ENCODE measurements at regions not wholly inside any gene's neighbourhood (a gene's known extent, or its start where the extent isn't known, plus 50 kb on each side); places are given as distances from the start of the nearest gene placed in this dataset.
"Not testable (repeated sequence)": the region's sequence is repeated elsewhere in the genome, so short reads cannot be mapped to it uniquely, and the experiment has no call there.

DNA sequence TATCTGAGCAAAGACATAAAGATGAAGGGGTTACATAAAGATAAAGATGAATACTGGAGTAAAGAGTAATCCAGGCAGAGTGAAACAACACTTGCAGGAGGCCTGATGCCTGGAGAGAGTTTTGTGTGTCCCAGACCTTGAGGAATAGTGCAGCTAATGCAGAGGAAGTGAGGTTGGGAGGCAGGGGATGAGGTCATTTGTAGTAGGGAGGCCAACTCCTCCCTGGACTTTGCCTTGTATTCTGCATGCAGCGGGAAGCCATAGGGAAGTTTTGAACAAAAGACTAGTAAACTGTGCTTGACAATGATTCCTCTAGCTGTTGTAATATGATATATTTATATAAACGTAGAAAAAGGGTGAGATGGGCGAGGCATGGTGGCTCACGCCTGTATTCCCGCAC, 356.6 kb downstream of the KCNJ2 start:
- DNase-seq, result no peak

- DNase-seq, result no peak
Observed at GRCh38 chr17:70527364-70527888, 358.1 kb downstream of the KCNJ2 start.

- no peak for DNase-seq
Observed at GRCh38 chr17:70533427-70533826, 364.1 kb downstream of the KCNJ2 start.

GRCh38 chr17:70535986-70536385, 366.7 kb downstream of the KCNJ2 start:
- DNase-seq, result no peak

GRCh38 chr17:70539132-70539924, 370.0 kb downstream of the KCNJ2 start:
- no peak for DNase-seq

DNA sequence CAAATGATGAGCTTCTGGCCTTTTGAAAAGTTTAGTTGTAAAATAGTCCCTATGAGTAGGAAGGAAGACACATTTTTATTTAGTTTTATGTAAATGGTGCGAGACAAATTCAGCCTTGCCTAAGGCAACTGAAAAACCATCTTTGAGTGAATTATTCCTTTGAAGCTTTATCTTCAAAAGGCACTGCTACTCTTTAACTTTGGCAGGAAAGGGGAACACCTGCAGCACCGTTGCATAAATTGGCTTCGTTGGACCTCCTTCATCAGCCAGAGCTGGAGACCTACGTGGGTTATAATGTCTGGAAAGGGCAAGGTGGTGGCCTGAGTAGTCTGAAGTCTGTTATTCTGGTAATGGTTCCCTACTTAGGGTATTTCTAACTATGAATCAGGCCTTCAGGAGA, 373.5 kb downstream of the KCNJ2 start:
- DNase-seq, result no peak

DNA sequence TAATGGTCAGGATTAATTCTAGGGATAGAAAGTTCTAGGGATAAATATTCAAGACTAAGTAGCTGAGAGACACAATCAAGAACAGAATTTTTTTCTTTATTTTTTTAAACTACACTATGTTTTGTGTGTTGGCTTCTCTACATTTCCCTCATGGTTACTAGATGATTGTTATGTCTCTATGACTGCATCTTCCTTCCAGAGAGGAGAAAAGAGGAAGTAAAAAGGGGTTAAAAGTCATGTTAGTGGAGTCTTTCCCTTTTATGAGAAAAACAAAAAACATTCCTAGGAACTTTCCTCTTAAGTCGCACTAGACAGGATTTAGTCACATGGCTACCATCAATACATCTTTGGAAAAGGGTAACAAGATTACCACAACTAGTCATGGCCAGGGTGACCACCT, 375.0 kb downstream of the KCNJ2 start:
- DNase-seq, result no peak

DNA sequence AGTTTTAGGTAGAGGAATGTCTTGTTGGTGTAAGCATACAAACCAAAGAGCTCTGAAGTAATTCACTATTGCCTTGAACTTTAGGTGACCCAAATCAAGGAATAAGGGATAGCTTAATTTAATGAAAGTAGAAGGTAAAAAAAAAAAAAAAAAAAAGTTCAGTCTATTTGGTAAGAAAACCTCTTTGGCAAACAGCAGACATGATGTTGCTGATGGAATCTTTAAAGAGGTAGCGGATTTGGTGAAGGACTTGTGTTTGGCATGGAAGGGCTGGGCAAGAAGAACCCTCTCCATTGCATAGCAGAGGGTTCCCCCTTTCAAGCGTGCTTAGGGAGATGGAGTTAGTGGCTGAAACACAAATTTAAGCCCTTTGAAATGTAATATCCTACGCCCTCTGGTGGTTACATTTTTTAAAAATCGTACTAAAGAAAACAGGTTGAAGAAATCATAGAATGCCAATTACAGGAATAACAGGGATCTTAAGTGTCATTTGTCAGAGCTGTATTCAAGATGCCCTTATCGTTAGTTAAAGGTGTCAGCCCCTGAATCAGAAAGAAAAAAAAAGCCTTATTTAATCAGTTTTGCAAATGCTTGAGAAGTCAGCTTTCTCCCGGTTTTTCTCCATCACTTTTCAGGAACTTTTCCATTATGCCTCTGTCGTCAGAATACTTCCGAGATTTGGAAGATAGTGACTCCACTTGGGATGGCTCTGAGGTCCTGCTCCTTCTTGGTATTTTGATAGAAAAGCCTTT, 383.1 kb downstream of the KCNJ2 start:
- peak; percentile 40 for DNase-seq

- DNase-seq, result no peak
Observed at GRCh38 chr17:70552982-70553334, 383.6 kb downstream of the KCNJ2 start.

- no peak for DNase-seq
Observed at GRCh38 chr17:70555723-70556122, 386.4 kb downstream of the KCNJ2 start.

GRCh38 chr17:70558821-70559220, 389.5 kb downstream of the KCNJ2 start:
- no peak for DNase-seq

GRCh38 chr17:70560471-70560870, 391.1 kb downstream of the KCNJ2 start:
- no peak for DNase-seq

DNA sequence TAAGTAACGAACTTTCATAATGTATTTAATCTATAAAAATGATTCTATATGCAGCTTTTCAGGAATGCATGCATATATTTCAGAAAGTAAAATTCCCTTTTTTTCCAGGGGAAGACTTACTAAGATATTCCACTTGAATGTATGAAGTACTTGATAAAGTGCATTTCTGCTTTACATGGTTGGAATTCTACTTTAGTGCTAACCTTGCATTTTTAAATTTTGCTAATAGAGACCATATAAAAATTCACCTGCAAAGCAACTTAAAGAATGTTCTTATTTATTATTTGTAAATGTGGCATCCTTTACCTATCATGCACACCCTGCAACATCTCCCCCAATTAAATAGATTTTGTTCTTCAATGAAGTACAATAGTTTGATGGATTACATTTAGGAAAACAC, 392.8 kb downstream of the KCNJ2 start:
- no peak for DNase-seq

DNA sequence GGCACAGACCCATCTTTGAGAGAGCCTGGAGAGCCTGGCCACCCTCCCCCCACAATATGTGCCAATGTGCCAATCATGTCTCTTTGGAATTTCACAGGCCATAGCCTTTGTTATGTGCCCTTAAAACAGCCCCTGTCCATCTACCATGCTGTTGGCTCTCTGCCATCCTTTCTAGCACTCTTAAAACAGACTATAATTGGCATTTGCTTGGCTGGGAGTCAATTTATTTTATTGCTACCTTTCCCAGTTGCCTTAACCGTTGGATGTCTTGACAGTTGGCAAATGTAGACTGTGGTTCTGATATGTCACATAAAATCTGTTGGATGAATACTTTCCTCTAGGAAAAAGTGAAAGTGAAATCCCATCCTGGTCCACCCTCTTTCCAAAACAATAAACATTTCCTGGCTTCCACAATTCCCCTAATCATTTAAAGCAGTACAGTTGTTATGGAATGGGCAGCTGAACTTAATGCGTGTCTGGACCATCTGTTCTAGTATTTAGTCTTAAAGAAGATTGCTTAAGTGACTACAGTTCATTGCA, 394.0 kb downstream of the KCNJ2 start:
- DNase-seq, result no peak

DNA sequence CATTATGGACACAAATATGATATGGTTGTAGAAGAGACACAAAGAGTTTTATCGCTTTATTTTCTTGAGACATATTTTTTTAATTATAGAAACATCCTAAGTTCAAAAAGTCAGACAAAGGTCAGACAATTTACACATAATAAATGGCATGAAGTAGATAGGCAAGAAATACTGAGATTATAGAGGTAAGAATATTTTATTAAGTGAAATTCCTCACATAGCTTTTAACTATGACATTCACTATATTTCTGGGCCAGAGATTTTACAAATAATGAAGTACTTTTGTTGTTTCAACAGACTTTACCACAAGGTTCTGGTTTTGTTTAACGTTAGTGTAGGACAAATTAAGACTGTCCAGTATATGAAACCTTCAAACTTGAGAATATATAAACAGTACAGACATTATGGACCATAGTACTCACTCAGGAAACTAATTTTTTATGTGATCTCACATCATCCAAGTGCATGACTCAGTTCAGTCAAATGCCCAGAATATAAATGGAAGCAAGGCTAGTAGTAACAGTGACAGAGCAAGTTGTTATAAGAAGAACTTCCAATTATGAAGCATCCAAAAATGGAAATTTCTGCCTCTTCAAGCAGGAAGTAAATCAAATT, 394.8 kb downstream of the KCNJ2 start:
- DNase-seq, result no peak

GRCh38 chr17:70569128-70569527, 399.8 kb downstream of the KCNJ2 start:
- no peak for DNase-seq

GRCh38 chr17:70577456-70577855, 408.1 kb downstream of the KCNJ2 start:
- DNase-seq, result no peak

- DNase-seq, result no peak
Observed at GRCh38 chr17:70581459-70581858, 412.1 kb downstream of the KCNJ2 start.

DNA sequence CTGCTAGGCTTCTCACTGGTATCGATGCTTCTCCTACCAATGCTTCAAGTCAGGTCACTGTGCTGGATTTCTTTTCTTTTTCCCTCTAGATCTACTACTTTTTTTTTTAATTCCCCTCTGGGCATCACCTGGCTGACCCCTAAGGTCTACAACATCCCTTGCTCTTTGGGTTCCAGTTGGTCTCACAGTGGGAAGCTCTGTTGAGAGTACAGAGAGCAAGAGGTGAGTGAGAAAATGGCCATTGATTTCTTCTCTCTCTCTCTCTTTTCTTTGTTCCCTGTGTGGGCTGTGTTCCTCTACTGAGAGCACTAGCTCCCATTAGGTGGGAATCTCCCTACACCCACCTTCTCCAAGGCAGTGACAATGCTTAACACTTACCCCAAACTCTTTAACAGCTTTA, 413.4 kb downstream of the KCNJ2 start:
- DNase-seq, result no peak

GRCh38 chr17:70584255-70584654, 414.9 kb downstream of the KCNJ2 start:
- no peak for DNase-seq

DNA sequence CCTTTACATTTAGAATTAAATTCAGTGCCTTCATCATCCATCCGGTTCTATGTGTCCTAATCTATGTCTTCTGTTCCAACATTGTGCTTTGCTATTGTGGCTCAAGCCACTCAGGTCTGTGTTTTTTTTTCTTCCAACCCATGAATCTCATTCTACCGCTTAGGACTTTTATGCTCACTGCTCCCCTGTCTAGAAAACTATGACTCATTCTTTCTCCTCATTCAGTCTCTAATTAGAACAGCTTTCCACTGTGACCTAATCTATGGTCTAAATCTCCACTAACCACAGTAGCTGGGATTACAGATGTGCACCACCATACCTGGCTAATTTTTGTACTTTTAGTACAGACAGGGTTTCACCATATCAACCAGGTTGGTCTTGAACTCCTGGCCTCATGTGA, 418.7 kb downstream of the KCNJ2 start:
- DNase-seq, result no peak

DNA sequence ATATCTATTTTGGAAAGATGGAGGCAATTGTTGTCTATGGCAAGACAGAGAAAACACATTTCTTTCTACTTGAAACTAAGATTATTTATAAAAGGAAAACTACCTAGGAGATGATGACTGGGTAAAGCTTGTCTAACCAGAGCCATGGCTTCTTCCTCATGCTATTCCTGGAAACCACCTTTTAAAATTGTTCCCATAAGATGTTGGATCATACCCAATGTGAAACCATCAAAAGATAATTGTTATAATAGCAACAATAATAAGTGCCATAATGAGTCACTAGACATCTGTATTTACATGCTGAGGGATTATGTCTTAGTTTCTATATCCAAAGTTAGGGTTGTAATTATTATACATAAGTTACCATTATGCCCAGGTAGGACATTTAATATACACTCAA, 428.4 kb downstream of the KCNJ2 start:
- DNase-seq, result no peak

DNA sequence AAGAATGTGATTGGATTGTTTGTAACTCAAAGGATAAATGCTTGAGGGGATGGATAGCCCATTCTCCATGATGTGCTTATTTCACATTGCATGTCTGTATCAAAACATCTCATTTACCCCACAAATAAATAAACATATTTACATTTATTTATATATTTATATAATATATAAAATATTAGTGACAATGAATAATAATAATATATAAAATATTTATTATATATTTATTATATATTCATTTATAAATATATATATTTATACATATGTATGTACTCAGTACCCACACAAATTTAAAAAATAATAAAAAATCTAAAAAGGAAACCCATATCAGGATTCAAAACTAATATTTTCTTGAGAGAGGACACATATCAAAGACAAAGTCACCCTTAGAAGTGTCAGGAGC, 429.9 kb downstream of the KCNJ2 start:
- no peak for DNase-seq

- not testable (repeated sequence) for DNase-seq
Observed at GRCh38 chr17:70599945-70600344, 430.6 kb downstream of the KCNJ2 start.

Data from amniotic stem cell (primary cell).